Lower leg skin (tissue), 4 donors: ENCODE measurements at regions not wholly inside any gene's neighbourhood (a gene's known extent, or its start where the extent isn't known, plus 50 kb on each side); places are given as distances from the start of the nearest gene placed in this dataset.

ENCODE experiments used
- DNase-seq, 2 donors: peaks; one replicate each; pipeline ENCODE4 v3.0.0-alpha.2; 2019; ENCODE audit warnings: low spot score in 2 of 2
- H3K4me3 ChIP-seq: fragments of 200-600 bp; sonication (generic); 2 replicates; pipeline ENCODE4 v1.5.1; 2017; ENCODE audit warnings: mild to moderate bottlenecking, low read depth; ENCODE audit not compliant: poor library complexity, severe bottlenecking
- CTCF ChIP-seq, 3 donors: fragments of 450-650 bp; IDR thresholded peaks; one replicate each; pipeline ENCODE4 v1.5.1; 2016; ENCODE audit warnings: antibody characterized with exemption in 3 of 3, mild to moderate bottlenecking in 3 of 3, moderate library complexity in 2 of 3
- POLR2A ChIP-seq, 2 donors: fragments of 450-650 bp; IDR thresholded peaks; one replicate each; pipeline ENCODE4 v1.6.1; 2016 to 2017; ENCODE audit warnings: antibody characterized with exemption in 2 of 2, mild to moderate bottlenecking in 1 of 2, moderate library complexity in 1 of 2
- WGBS, 2 donors: methylation state at CpG; one replicate each; pipeline ENCODE4 v1.1.5; 2018; 5-methylcytosine and 5-hydroxymethylcytosine counted together
- intact Hi-C: fragments of 100-400 bp; cut with DNase I; formaldehyde crosslinking; loops from one replicate; pipeline ENCODE4 v1.15.0; 2023; ENCODE audit warnings: low total_unique reads

GRCh38 chr16:22753451-22753850 is 60.5 kb upstream of the HS3ST2 start:
- 52 to 57% methylated on average over 2 of the region's 2 CpGs for WGBS, 2 donors
- intact Hi-C loops = no loop called here
- DNase-seq = no peak
- H3K4me3 ChIP-seq = no peak overlapping the region
- TF ChIP-seq POLR2A (IDR thresholded peaks at IDR 0.05) (no peak), CTCF (IDR thresholded peaks at IDR 0.05) (no peak)

- no peak overlapping the region for H3K4me3 ChIP-seq
- TF ChIP-seq CTCF (IDR thresholded peaks at IDR 0.05) (no peak), POLR2A (IDR thresholded peaks at IDR 0.05) (no peak)
- no peak for DNase-seq
- intact Hi-C loops = no loop called here
- 78 to 89% methylated on average over 4 of the region's 4 CpGs for WGBS, 2 donors
Measured at GRCh38 chr16:22754577-22754976, 59.4 kb upstream of the HS3ST2 start.

GRCh38 chr16:22757202-22757601 is 56.8 kb upstream of the HS3ST2 start:
- TF ChIP-seq POLR2A (IDR thresholded peaks at IDR 0.05) (no peak), CTCF (IDR thresholded peaks at IDR 0.05) (no peak)
- intact Hi-C loops = no loop called here
- 68 to 71% methylated on average over 3 of the region's 3 CpGs for WGBS, 2 donors
- DNase-seq = no peak
- H3K4me3 ChIP-seq = no peak overlapping the region

- DNase-seq = no peak
- no peak for TF ChIP-seq POLR2A (IDR thresholded peaks at IDR 0.05)
- TF ChIP-seq CTCF (IDR thresholded peaks at IDR 0.05) = no peak
- intact Hi-C loops = no loop called here
- H3K4me3 ChIP-seq = no peak overlapping the region
- 83 to 90% methylated on average over 3 of the region's 3 CpGs for WGBS, 2 donors
Measured at GRCh38 chr16:22762486-22762885, 51.5 kb upstream of the HS3ST2 start.

- intact Hi-C loops = no loop called here
- H3K4me3 ChIP-seq = no peak overlapping the region
- WGBS, 2 donors = 52 to 56% methylated on average over 7 of the region's 7 CpGs
- DNase-seq = no peak
- no peak for TF ChIP-seq CTCF (IDR thresholded peaks at IDR 0.05)
- no peak for TF ChIP-seq POLR2A (IDR thresholded peaks at IDR 0.05)
Measured at GRCh38 chr16:22763437-22764080, 50.4 kb upstream of the HS3ST2 start.
